HG02759 (cell line): ENCODE measurements at regions not wholly inside any gene's neighbourhood (a gene's known extent, or its start where the extent isn't known, plus 50 kb on each side); places are given as distances from the start of the nearest gene placed in this dataset.

ENCODE experiments used
- ATAC-seq: cut with Tn5 transposase; IDR thresholded peaks from one replicate; pipeline ENCODE4 v1.9.1; 2021; ENCODE audit warnings: mild to moderate bottlenecking, moderate library complexity; ENCODE audit not compliant: unreplicated experiment

- no peak for ATAC-seq
Measured at GRCh38 chr14:41957459-41957858, 350.8 kb downstream of the LRFN5 start.
